BJ (cell line): ENCODE measurements at regions not wholly inside any gene's neighbourhood (a gene's known extent, or its start where the extent isn't known, plus 50 kb on each side); places are given as distances from the start of the nearest gene placed in this dataset.
"Not testable (repeated sequence)": the region's sequence is repeated elsewhere in the genome, so short reads cannot be mapped to it uniquely, and the experiment has no call there.

Experiments used
- CTCF ChIA-PET: fragments of 350-600 bp; formaldehyde crosslinking; extraction: SDS; loops from one replicate; lab custom pipeline; 2021; ENCODE audit warnings: antibody characterized with exemption, inconsistent platforms; lab: Yijun Ruan, JAX
- POLR2A ChIA-PET: fragments of 300-600 bp; sonication (Branson Sonifier 250); formaldehyde crosslinking; extraction: SDS; loops from one replicate; lab custom pipeline; 2021; ENCODE audit warnings: antibody characterized with exemption; lab: Charles Lee
- DNase-seq: peaks from one replicate; pipeline ENCODE4 v3.0.0-alpha.2; 2011; ENCODE audit warnings: low read depth
- H3K27me3 ChIP-seq: 2 replicates; pipeline ENCODE4 v1.6.0; 2011; ENCODE audit warnings: low read length; ENCODE audit not compliant: control insufficient read depth, insufficient read depth
- H3K36me3 ChIP-seq: 2 replicates; pipeline ENCODE4 v1.5.1; 2011; ENCODE audit warnings: low read length; ENCODE audit not compliant: control insufficient read depth, insufficient read depth
- H3K4me3 ChIP-seq: 2 replicates; pipeline ENCODE4 v1.5.1; 2011; ENCODE audit warnings: low read depth, mild to moderate bottlenecking, control low read depth, low read length
- TF ChIP-seq, protein P1 (sequence below): IDR thresholded peaks from 2 replicates; pipeline ENCODE4 v1.5.1; 2011; ENCODE audit warnings: low read depth, mild to moderate bottlenecking, control low read depth, inconsistent platforms, low read length, moderate library complexity; ENCODE audit not compliant: insufficient read depth

DNA sequence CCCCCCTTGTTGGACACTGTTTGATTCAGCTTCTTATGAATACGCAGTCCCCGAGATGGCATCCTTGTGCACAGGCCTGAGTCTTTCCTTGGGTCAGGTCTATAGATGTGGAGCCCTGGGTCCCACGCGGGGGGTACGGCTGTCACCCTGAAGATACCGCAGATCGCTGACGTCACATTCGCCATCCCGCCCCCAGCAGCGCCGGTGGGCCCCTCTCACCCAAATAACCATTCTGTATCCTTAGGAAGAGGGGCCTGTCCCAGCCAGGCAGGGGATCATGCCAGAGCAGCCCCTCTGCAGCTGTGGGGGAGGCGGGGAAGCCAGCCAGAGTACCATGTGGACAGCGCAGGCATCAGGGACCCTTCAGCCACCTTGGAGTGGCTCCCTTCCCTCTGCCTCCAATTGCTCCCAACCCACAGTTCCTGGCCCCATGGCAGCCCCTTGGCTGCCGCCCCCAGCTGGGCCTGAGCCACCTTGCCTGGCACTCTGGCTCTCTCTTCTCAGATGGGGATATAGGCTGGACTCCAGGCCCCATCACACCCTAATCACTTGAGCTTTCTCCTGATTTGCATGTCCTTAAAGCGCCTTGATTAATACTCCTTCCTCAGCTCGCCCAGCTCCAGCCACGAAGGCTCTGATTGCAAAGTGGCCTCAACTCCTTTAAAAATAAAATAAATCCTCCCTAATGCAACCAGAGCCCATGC is 189.8 kb downstream of the C9orf50 start:
- DNase-seq, result no peak
- Histone ChIP-seq H3K27me3 (no peaks in the 10 kb centered on the region), H3K36me3 (no peaks in the 10 kb centered on the region), H3K4me3 (no peak overlapping the region)
- ChIA-PET CTCF (interaction anchor here (0.9 kb wide), 1 partner anchor 289 kb away, joined by 3 read pairs; no protein-coding TSS in a partner anchor), POLR2A (no interaction called here)
- TF ChIP-seq, protein P1, sequence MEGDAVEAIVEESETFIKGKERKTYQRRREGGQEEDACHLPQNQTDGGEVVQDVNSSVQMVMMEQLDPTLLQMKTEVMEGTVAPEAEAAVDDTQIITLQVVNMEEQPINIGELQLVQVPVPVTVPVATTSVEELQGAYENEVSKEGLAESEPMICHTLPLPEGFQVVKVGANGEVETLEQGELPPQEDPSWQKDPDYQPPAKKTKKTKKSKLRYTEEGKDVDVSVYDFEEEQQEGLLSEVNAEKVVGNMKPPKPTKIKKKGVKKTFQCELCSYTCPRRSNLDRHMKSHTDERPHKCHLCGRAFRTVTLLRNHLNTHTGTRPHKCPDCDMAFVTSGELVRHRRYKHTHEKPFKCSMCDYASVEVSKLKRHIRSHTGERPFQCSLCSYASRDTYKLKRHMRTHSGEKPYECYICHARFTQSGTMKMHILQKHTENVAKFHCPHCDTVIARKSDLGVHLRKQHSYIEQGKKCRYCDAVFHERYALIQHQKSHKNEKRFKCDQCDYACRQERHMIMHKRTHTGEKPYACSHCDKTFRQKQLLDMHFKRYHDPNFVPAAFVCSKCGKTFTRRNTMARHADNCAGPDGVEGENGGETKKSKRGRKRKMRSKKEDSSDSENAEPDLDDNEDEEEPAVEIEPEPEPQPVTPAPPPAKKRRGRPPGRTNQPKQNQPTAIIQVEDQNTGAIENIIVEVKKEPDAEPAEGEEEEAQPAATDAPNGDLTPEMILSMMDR, result no peak

DNA sequence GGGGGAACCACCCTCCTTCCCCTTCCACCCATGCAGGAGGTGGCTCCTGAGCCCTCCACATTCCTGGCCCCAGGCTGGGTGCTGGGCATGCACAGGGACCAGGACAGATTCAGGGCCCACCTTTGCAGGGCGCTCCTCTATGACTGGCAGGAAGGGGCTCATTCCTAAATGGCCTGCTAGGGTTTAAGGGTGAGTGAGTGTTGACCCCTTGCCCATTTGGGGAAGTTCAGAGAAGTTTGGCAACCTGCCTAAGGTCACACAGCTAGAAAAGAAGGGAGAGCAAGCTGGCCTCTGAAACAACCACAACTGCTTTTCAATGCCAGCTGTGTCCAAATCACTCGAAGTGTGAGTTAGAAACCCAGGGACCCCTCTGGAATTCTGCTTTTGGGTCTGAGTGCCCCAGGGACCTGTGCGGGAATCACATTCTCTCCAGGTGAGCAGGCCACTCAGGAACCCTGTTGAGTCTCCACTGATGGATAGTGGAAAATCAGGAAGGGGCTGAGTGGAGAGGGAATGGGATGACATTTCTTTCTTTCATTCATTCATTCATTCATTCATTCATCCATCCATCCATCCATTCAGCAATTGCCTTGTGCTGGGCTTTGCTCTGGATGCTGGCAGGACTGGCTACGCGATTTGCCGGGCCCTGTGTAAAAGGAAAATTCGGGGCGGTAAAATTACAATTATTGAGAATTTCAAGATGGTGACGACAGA is 191.9 kb downstream of the C9orf50 start:
- H3K4me3 ChIP-seq, result no peak overlapping the region

DNA sequence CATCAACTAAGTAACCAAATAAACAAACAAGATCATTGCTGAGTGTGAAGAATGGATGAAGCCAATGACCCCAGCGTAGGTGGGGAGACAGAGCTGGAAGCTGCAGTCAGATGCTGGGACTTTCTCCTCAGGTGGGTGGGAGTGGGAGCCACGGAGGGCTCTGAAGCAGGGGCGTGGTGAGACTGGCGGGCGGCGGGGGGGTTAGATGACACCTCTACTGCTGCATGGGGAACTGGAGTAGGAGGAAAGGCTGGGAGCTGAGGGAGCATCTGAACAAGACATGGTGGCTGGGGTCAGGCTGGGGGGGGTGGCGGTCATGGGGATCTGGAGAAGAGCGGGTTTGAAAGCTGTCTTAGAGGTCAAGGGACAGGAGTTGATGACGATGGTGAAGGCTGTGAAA is 193.8 kb downstream of the C9orf50 start:
- TF ChIP-seq, protein P1, result no peak
- ChIA-PET CTCF (interaction anchor here (0.8 kb wide), 1 partner anchor 63 kb away, joined by 3 read pairs; no protein-coding TSS in a partner anchor), POLR2A (no interaction called here)

More for the DNA sequence above, 191.9 kb downstream of the C9orf50 start:
- TF ChIP-seq, protein P1, result no peak
- DNase-seq, result no peak
- Histone ChIP-seq H3K27me3 (no peaks in the 10 kb centered on the region), H3K36me3 (no peaks in the 10 kb centered on the region)
- ChIA-PET CTCF (no interaction called here), POLR2A (no interaction called here)

DNA sequence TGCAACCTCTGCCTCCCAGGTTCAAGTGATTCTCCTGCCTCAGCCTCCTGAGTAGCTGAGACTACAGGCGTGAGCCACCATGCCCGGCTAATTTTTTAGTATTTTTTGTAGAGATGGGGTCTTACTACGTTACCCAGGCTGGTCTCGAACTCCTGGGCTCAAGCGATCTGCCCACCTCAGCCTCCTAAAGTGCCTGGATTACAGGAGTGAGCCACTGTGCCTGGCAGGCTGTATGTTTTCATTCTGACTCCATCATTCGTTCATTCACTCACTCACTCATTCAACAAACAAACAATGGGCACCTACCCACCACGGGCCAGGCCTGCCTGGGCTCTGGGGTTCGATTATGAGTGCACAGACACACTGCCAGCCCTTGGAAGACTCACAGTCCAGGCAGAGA is 197.1 kb downstream of the C9orf50 start:
- POLR2A ChIA-PET, DNase-seq, H3K36me3 ChIP-seq, CTCF ChIA-PET, H3K27me3 ChIP-seq, H3K4me3 ChIP-seq: not testable (repeated sequence)

More for the DNA sequence above, 193.8 kb downstream of the C9orf50 start:
- Histone ChIP-seq H3K4me3 (no peak overlapping the region), H3K36me3 (no peaks in the 10 kb centered on the region), H3K27me3 (no peaks in the 10 kb centered on the region)
- no peak for DNase-seq

DNA sequence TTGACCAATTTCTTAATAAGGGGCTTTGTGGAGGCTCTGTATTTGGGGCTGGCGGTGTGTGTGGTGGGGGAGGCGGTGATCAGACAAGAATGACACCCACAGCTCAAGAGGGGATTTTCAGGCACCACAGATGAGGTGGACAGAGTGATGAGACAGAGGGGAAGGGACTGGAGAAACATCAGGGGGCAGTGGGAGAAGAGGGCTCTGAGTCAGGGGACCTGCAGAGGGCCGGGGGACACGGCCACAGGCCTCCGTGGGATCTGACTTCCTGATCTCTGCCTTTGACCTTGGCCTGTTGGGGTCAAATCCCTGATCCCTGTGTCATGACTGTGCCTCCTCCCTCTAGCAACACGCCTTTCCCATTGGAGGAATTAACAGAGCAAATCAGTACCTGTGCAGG is 197.7 kb downstream of the C9orf50 start:
- CTCF ChIA-PET, result interaction anchor here (0.8 kb wide), 1 partner anchor 284 kb away, joined by 3 read pairs; no protein-coding TSS in a partner anchor
- TF ChIP-seq, protein P1, result no peak

More for the DNA sequence above, 197.7 kb downstream of the C9orf50 start:
- no peak for DNase-seq
- H3K4me3 ChIP-seq, result no peak overlapping the region
- POLR2A ChIA-PET, result no interaction called here
- no peaks in the 10 kb centered on the region for H3K36me3 ChIP-seq
- no peaks in the 10 kb centered on the region for H3K27me3 ChIP-seq
